SK-N-MC (cell line): ENCODE measurements at regions not wholly inside any gene's neighbourhood (a gene's known extent, or its start where the extent isn't known, plus 50 kb on each side); places are given as distances from the start of the nearest gene placed in this dataset.

ENCODE experiments used
- DNase-seq: peaks from one replicate; pipeline ENCODE4 v3.0.0-alpha.2; 2011; ENCODE audit warnings: low read depth, low spot score
- H3K27ac ChIP-seq: fragments of 200-600 bp; sonication (generic); 2 replicates; pipeline ENCODE4 v1.5.1; 2016; ENCODE audit warnings: mixed run types
- H3K36me3 ChIP-seq: fragments of 200-600 bp; sonication (generic); 2 replicates; pipeline ENCODE4 v1.6.1; 2017; ENCODE audit warnings: antibody characterized with exemption, low read length, mixed read lengths; ENCODE audit not compliant: insufficient read depth
- H3K4me3 ChIP-seq: fragments of 200-600 bp; sonication (generic); 2 replicates; pipeline ENCODE4 v1.5.1; 2016
- H3K9ac ChIP-seq: fragments of 200-600 bp; sonication (generic); 2 replicates; pipeline ENCODE4 v1.8.0; 2017; ENCODE audit warnings: mixed run types, mixed read lengths; ENCODE audit not compliant: insufficient read length
- H3K9me3 ChIP-seq: fragments of 200-600 bp; sonication (generic); 2 replicates; pipeline ENCODE4 v1.6.1; 2017; ENCODE audit warnings: low read depth, mild to moderate bottlenecking, antibody characterized with exemption, low read length, moderate library complexity, mixed read lengths
- EZH2 ChIP-seq: fragments of 200-600 bp; sonication (generic); IDR thresholded peaks from one replicate; pipeline ENCODE4 v1.6.1; 2017; ENCODE audit warnings: antibody characterized with exemption
- FOXP2 ChIP-seq: optimal IDR thresholded peaks from 2 replicates; pipeline ENCODE3; 2011; ENCODE audit warnings: mild to moderate bottlenecking, moderate library complexity; ENCODE audit not compliant: insufficient read depth; ENCODE audit errors: extremely low read length, control extremely low read depth
- POLR2AphosphoS5 ChIP-seq: IDR thresholded peaks from 2 replicates; pipeline ENCODE4 v1.6.1; 2012; ENCODE audit warnings: mild to moderate bottlenecking, low read depth, low read length, borderline replicate concordance

DNA sequence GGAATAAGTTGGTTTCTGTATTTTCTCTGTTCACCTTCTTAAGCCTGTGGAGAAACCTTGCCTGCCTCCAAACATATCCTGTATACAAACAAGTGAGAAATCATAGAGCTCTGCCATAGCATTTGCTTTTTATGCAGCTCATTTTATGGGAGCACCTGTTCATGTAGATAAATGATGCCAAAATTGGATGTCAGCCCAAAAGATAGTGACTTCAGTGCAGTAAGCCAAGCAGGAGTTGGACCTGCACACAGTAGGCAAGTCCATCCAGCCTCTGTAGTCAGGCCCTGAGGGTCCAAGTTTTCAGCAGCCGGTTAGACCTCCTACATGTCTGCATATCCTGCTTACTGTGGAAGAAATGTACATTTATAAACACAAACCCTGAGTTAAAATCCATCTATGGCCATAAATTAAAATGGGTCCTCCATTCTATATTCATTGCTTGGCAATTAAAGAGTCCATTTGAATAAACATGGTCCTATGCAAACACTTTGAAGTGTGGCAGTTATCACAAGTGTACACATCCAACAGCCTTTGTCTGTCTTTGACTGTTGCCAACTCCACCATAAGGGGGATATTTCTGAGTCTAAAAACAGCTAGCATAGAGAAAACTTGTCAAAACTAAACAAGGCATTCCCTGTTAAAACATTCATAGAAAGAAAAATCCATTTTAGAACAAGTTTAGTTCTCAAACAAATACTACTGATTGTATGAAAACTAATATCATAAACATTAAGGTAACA, 847.8 kb downstream of the RPS29 start:
- Histone ChIP-seq H3K27ac (no peak overlapping the region), H3K9ac (no peak overlapping the region), H3K4me3 (no peak overlapping the region), H3K9me3 (no peaks in the 10 kb centered on the region), H3K36me3 (no peaks in the 10 kb centered on the region)
- TF ChIP-seq FOXP2 (no peak), POLR2AphosphoS5 (no peak), EZH2 (no peak)
- no peak for DNase-seq

DNA sequence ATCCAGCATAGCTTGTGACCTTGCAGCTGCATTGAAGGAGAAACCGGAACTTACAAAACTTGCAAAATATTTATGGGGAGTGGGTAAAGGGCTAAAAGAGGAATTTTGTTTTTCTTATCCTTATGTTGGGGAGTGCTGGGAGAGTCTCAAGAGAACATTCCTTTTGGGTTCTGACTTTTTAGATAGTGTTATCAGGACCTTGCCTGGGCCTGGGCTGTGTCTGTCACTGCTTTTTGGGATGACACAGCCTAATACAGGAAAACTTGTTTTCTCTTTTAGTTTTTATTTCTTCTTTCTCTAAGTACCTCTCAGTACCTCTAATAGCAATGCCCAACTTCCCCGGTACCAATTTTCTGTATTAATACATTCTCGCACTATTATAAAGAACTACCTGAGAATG, 850.6 kb downstream of the RPS29 start:
- H3K9me3 ChIP-seq = no peaks in the 10 kb centered on the region
- TF ChIP-seq POLR2AphosphoS5 = no peak
- no peak overlapping the region for H3K4me3 ChIP-seq

DNA sequence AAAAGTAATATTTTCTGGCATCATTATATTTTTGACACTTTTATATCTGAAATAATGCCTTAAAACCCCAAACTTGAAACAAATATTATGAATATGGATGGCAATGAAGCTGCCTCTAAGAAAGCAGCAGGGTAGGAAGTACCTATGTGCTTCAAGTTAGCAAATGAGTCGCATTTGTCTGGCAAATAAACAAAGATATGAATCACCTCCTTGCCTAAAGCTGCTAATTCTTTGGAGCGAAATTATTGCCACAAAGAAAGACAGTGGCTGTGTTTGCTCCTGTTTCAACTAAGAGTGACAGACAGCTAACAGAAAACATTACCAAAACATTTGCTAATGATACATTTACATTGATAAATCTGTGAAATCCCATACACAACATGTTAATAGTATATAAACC, 854.9 kb downstream of the RPS29 start:
- DNase-seq = no peak
- TF ChIP-seq EZH2 (no peak), FOXP2 (no peak), POLR2AphosphoS5 (no peak)

More for the DNA sequence above, 850.6 kb downstream of the RPS29 start:
- no peak overlapping the region for H3K9ac ChIP-seq
- H3K36me3 ChIP-seq = no peaks in the 10 kb centered on the region
- no peak for DNase-seq
- H3K27ac ChIP-seq = no peak overlapping the region

DNA sequence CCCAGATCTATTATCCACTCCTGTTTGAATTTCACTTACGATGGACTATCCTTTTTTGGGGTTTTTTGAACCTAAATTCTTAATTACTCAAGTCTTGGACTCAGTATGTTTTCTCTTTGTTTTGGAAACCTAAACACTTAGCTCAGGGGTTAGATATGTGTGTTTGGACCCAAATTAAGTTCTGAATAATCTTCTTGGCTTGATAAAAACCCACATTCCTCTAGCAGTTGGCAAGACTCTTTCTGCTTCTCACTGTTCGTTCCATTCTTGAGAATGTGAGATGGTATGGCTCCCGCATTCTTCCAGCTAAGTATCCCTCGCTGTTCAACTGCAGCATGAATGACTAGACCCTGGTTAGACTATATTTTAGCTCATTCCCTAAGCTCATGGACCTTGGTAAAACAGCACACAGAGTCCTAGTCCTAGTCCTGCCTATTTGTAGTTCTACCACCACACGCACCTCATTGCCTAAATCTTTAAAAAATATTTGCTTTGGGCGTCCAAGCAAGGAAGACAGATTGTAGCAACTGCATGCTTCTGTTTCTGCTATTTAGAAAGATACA, 860.0 kb downstream of the RPS29 start:
- no peaks in the 10 kb centered on the region for H3K9me3 ChIP-seq
- TF ChIP-seq FOXP2 (no peak), EZH2 (no peak), POLR2AphosphoS5 (no peak)
- H3K36me3 ChIP-seq = no peaks in the 10 kb centered on the region
- H3K4me3 ChIP-seq = no peak overlapping the region
- no peak for DNase-seq
- H3K27ac ChIP-seq = no peak overlapping the region
- no peak overlapping the region for H3K9ac ChIP-seq

More for the DNA sequence above, 854.9 kb downstream of the RPS29 start:
- Histone ChIP-seq H3K9ac (no peak overlapping the region), H3K36me3 (no peaks in the 10 kb centered on the region), H3K9me3 (no peaks in the 10 kb centered on the region), H3K27ac (no peak overlapping the region), H3K4me3 (no peak overlapping the region)

DNA sequence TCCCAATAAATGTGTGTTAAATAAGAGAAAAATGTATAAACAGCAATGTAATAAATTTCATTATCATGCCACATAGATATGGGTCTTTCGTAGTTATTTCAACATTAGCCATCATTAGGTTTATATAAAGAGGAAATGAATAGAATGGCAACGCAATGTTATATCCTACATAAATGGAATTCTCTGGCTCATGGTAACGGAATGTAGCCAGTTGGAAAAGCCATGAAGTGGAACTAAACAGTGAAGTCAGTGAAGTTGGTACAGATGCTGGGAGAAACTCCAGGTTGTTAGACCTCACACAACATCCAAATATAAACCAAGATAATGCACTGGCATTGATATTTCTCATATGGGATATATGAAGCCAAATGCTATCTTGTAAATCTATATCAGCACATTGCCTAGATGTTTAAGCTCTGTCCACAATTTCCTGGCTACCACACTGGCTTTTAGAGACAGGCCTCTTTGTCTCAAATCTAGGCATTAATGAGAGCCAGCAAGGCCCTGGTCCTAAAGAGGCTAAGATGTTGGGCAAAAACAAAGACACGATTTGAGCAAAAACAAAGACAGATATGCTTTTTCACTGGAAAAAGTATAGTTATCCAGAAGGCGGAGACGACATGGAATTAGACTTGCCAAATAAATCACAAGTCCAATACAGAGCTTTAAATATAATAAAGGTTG, 861.0 kb downstream of the RPS29 start:
- no peak for DNase-seq
- H3K4me3 ChIP-seq = no peak overlapping the region
- H3K27ac ChIP-seq = no peak overlapping the region

DNA sequence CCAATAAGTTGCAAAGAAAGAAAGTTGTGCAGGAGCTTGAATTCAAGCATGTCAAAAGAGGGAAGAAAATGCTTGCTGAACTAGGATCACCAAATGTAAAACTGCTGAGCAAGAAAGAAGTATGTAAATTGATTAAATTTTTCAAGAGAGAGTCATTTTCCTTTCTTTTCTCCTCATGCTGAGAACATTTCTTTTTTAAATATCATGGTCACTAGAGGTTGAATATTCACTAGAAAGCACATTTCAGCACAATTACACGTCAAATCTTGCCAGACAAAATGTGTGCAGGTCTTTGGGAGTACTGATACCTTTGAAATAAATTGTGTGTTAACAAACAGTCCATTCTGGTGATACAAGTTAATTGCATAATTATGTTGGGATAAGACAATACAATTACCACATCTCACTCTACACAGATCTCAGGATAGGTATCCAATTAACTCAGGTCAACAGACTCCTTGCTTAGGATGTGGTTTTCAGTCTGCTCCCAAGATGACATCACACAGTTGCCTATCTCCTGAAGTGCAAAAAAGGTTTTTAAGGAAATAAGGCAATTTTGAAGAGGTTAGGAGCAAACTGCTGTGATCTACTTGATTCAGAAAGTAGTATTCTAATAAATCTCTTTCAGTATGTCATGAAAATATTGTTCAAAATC, 862.2 kb downstream of the RPS29 start:
- Histone ChIP-seq H3K36me3 (no peaks in the 10 kb centered on the region), H3K27ac (no peak overlapping the region), H3K4me3 (no peak overlapping the region), H3K9ac (no peak overlapping the region), H3K9me3 (no peaks in the 10 kb centered on the region)
- no peak for DNase-seq
- TF ChIP-seq FOXP2 = no peak
- no peak for TF ChIP-seq POLR2AphosphoS5
- TF ChIP-seq EZH2 = no peak

More for the DNA sequence above, 861.0 kb downstream of the RPS29 start:
- no peak overlapping the region for H3K9ac ChIP-seq
- no peak for TF ChIP-seq POLR2AphosphoS5
- H3K9me3 ChIP-seq = no peaks in the 10 kb centered on the region
- no peaks in the 10 kb centered on the region for H3K36me3 ChIP-seq

DNA sequence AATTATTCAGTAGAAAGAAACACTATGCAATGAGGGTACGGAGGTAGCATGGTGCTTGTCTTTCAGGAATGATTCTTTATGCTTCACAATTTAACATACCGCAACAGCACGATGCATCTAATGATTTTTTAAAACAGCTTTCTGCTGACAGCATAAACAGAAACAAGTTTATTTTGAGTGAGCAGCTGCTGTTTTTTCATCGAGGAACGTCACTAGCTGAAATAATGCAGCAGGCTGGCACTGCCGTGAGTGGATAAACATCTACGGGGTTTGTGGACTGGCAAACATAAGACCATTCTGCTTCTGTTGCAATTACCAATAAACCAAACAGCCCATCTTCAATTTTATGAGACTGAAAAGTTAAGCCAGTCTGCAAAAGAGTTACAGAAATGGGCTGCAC, 871.8 kb downstream of the RPS29 start:
- Histone ChIP-seq H3K4me3 (no peak overlapping the region), H3K9me3 (no peaks in the 10 kb centered on the region), H3K27ac (no peak overlapping the region), H3K9ac (no peak overlapping the region), H3K36me3 (no peaks in the 10 kb centered on the region)
- TF ChIP-seq EZH2 = no peak
- no peak for TF ChIP-seq POLR2AphosphoS5
- TF ChIP-seq FOXP2 = no peak
- no peak for DNase-seq

DNA sequence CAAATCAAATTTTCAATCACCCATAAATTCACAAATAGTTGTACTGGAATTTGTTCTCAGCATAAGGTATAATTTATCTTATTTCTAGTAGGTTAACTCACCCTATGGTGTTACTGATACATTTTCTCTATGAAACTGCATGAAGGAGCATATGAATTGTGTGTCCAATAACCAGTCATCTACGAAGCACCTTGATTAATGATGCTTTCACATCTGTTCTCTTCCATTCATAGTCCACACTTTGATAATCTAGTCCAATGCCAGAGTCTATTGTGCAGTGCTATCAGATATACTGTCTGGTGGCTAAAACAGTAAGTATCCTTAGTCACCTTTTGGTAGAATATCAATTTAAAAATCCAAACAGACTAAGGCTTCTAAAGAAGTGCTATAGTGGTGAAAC, 876.0 kb downstream of the RPS29 start:
- H3K27ac ChIP-seq = no peak overlapping the region
- no peaks in the 10 kb centered on the region for H3K36me3 ChIP-seq
- H3K9ac ChIP-seq = no peak overlapping the region
- no peak for DNase-seq
- no peak overlapping the region for H3K4me3 ChIP-seq
- no peaks in the 10 kb centered on the region for H3K9me3 ChIP-seq
- TF ChIP-seq POLR2AphosphoS5 = no peak
- TF ChIP-seq EZH2 = no peak
- no peak for TF ChIP-seq FOXP2
